ENCODE measurements at regions not wholly inside any gene's neighbourhood (a gene's known extent, or its start where the extent isn't known, plus 50 kb on each side); places are given as distances from the start of the nearest gene placed in this dataset.
"Not testable (repeated sequence)": the region's sequence is repeated elsewhere in the genome, so short reads cannot be mapped to it uniquely, and the experiment has no call there.

DNA sequence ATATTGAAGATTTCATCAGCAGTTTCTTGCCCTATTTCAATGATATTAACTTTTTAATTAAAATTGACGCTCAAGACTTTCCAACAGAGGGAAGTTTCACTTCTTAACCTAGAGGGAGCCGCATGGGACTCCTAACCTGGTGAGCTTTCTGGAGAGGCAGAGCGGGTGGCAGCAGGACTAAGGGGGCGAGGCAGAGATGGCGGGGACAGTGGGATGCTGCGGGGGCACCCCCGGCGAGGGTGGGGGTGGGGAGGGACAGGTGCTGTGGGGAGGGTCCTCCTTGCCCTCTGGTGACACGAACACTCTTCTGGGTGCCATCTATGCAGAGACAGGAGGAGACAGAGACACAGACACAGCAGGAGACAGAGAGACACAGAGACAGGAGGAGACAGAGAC is 104.4 kb downstream of the ADRA2C start:
- H3K36me3 Mint-ChIP-seq (ENCODE audit: low read depth): no peaks in the 10 kb centered on the region
- H3K4me1 Mint-ChIP-seq: peaks cover 3% of the 10 kb centered on the region
- H3K27ac Mint-ChIP-seq: no peak overlapping the region
- no peaks in the 10 kb centered on the region for H3K9me3 Mint-ChIP-seq
- CTCF ChIA-PET: no interaction called here
- H3K27me3 Mint-ChIP-seq: peaks cover 28% of the 10 kb centered on the region
- POLR2A ChIA-PET: no interaction called here
- no peak for DNase-seq
- H3K4me3 Mint-ChIP-seq: no peak overlapping the region

GRCh38 chr4:3871181-3871852 is 105.1 kb downstream of the ADRA2C start:
- Mint-ChIP-seq H3K4me1 (peaks cover 3% of the 10 kb centered on the region), H3K27ac (no peak overlapping the region), H3K4me3 (no peak overlapping the region), H3K36me3 (ENCODE audit: low read depth) (no peaks in the 10 kb centered on the region), H3K27me3 (peaks cover 28% of the 10 kb centered on the region), H3K9me3 (no peaks in the 10 kb centered on the region)
- POLR2A ChIA-PET: no interaction called here
- DNase-seq: no peak
- CTCF ChIA-PET: interaction anchor here (1.0 kb wide), 1 partner anchor 10 kb away, joined by 3 read pairs; no protein-coding TSS in a partner anchor

GRCh38 chr4:3871881-3872833 is 106.0 kb downstream of the ADRA2C start:
- POLR2A ChIA-PET: no interaction called here
- peaks cover 31% of the 10 kb centered on the region for H3K27me3 Mint-ChIP-seq
- no peaks in the 10 kb centered on the region for H3K36me3 Mint-ChIP-seq (ENCODE audit: low read depth)
- peaks cover 3% of the 10 kb centered on the region for H3K4me1 Mint-ChIP-seq
- peaks cover under 1% of the 10 kb centered on the region for H3K9me3 Mint-ChIP-seq
- CTCF ChIA-PET: interaction anchor here (1.0 kb wide), 1 partner anchor 9 kb away, joined by 3 read pairs; no protein-coding TSS in a partner anchor
- DNase-seq: no peak
- H3K27ac Mint-ChIP-seq: no peak overlapping the region
- H3K4me3 Mint-ChIP-seq: no peak overlapping the region

DNA sequence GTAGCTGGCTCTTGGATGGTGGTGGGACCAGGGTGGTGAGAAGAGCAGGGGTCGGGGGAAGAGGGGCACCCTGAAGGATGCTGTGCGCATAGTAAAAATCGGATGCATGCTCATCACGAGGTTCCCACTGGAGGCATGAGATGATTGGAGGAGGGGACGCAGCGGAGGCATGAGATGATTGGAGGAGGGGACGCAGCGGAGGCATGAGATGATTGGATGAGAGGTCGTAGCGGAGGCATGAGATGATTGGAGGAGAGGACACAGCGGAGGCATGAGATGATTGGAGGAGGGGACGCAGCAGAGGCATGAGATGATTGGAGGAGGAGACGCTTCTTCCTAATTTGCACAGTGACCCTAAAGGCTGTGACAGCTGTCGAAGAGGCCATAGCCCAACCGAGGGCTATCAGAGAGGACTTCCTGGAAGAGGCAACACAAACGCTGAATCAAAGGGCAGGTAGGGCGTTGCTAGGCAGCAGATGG is 106.7 kb downstream of the ADRA2C start:
- peaks cover 36% of the 10 kb centered on the region for H3K27me3 Mint-ChIP-seq
- H3K4me1 Mint-ChIP-seq: peaks cover 3% of the 10 kb centered on the region
- no peak overlapping the region for H3K27ac Mint-ChIP-seq
- no peak overlapping the region for H3K4me3 Mint-ChIP-seq
- peaks cover 6% of the 10 kb centered on the region for H3K9me3 Mint-ChIP-seq
- H3K36me3 Mint-ChIP-seq (ENCODE audit: low read depth): peaks cover 3% of the 10 kb centered on the region
- ChIA-PET POLR2A (no interaction called here), CTCF (no interaction called here)
- DNase-seq: no peak

DNA sequence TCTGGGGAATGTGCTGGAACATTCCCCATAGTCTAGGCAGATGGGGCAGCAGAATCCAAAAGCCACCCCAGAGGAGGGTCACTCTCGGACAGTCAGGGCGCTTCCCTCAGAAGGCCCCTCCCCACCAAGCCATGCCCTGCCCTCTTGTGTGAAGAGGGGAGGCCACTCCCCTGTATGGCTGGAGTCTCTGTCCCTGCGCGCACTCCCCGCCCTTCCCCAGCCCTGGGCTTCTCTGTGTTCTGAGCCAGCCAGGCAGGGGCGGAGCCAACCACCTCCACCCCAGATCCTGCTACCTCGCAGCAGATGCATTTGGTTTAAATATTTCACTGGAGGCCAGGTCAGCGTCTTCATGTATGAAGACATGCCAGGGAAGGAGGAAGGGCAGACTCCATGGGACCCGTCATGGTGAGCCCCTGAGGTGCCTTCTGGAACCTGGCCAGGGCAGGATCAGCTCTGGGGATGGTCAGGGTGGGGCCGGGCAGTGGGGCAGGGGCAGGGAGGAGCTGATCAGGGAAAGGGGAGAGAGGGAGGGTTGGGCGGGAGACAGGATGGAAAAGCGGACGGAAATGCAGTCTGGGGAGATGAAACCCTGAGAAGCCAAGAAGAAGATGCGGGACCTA is 107.3 kb downstream of the ADRA2C start:
- DNase-seq: no peak
- H3K27ac Mint-ChIP-seq: no peak overlapping the region
- H3K4me3 Mint-ChIP-seq: no peak overlapping the region
- peaks cover 11% of the 10 kb centered on the region for H3K9me3 Mint-ChIP-seq
- CTCF ChIA-PET: no interaction called here
- H3K36me3 Mint-ChIP-seq (ENCODE audit: low read depth): peaks cover 8% of the 10 kb centered on the region
- POLR2A ChIA-PET: no interaction called here
- H3K27me3 Mint-ChIP-seq: peaks cover 42% of the 10 kb centered on the region
- peaks cover 3% of the 10 kb centered on the region for H3K4me1 Mint-ChIP-seq

- Mint-ChIP-seq H3K27ac (no peak overlapping the region), H3K4me3 (no peak overlapping the region), H3K9me3 (peaks cover 12% of the 10 kb centered on the region), H3K4me1 (peaks cover 3% of the 10 kb centered on the region), H3K36me3 (ENCODE audit: low read depth) (peaks cover 8% of the 10 kb centered on the region), H3K27me3 (peaks cover 47% of the 10 kb centered on the region)
- DNase-seq: no peak
- ChIA-PET POLR2A (no interaction called here), CTCF (no interaction called here)
Measured at GRCh38 chr4:3874028-3874415, 107.8 kb downstream of the ADRA2C start.

GRCh38 chr4:3874525-3875110 is 108.4 kb downstream of the ADRA2C start:
- Mint-ChIP-seq H3K27me3 (peaks cover 52% of the 10 kb centered on the region), H3K9me3 (peaks cover 12% of the 10 kb centered on the region), H3K4me3 (no peak overlapping the region), H3K36me3 (ENCODE audit: low read depth) (peaks cover 8% of the 10 kb centered on the region), H3K27ac (no peak overlapping the region), H3K4me1 (peaks cover 9% of the 10 kb centered on the region)
- POLR2A ChIA-PET: no interaction called here
- CTCF ChIA-PET: no interaction called here
- no peak for DNase-seq

GRCh38 chr4:3875466-3875865 is 109.3 kb downstream of the ADRA2C start:
- POLR2A ChIA-PET: no interaction called here
- no peak overlapping the region for H3K4me3 Mint-ChIP-seq
- peaks cover 8% of the 10 kb centered on the region for H3K36me3 Mint-ChIP-seq (ENCODE audit: low read depth)
- H3K4me1 Mint-ChIP-seq: peaks cover 12% of the 10 kb centered on the region
- CTCF ChIA-PET: no interaction called here
- H3K27ac Mint-ChIP-seq: no peak overlapping the region
- peaks cover 12% of the 10 kb centered on the region for H3K9me3 Mint-ChIP-seq
- H3K27me3 Mint-ChIP-seq: peaks cover 51% of the 10 kb centered on the region
- DNase-seq: no peak

GRCh38 chr4:3876057-3876845 is 110.1 kb downstream of the ADRA2C start:
- H3K4me3 Mint-ChIP-seq; DNase-seq; POLR2A ChIA-PET; H3K27ac Mint-ChIP-seq; CTCF ChIA-PET; H3K36me3 Mint-ChIP-seq (ENCODE audit: low read depth): not testable (repeated sequence)
- Mint-ChIP-seq H3K9me3 (peaks cover 12% of the 10 kb centered on the region), H3K27me3 (peaks cover 47% of the 10 kb centered on the region), H3K4me1 (peaks cover 11% of the 10 kb centered on the region)

DNA sequence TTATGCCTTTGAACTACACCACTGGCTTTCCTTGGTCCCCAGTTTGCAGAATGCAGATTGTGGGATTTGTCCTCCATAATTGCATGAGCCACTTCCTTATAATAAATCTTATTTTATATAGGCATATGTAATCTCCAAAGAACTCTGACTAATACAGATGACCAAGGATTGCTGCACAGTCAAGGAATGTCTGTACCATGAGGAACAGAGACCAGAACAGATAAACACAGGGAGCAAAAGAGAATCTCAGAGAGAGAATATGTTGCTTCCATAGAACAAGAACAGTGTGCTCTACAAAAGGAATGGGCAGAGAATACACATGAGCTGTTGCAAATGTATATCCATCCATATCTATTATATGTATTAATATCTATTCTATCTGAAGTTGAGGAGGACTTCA is 111.1 kb downstream of the ADRA2C start:
- H3K36me3 Mint-ChIP-seq (ENCODE audit: low read depth): peaks cover 8% of the 10 kb centered on the region
- POLR2A ChIA-PET: no interaction called here
- H3K27me3 Mint-ChIP-seq: peaks cover 42% of the 10 kb centered on the region
- H3K4me1 Mint-ChIP-seq: peaks cover 11% of the 10 kb centered on the region
- peaks cover 12% of the 10 kb centered on the region for H3K9me3 Mint-ChIP-seq
- H3K4me3 Mint-ChIP-seq: no peak overlapping the region
- CTCF ChIA-PET: no interaction called here
- DNase-seq: no peak
- H3K27ac Mint-ChIP-seq: no peak overlapping the region

GRCh38 chr4:3877868-3878267 is 111.7 kb downstream of the ADRA2C start:
- DNase-seq: no peak
- Mint-ChIP-seq H3K4me3 (no peak overlapping the region), H3K9me3 (peaks cover 12% of the 10 kb centered on the region), H3K4me1 (peaks cover 11% of the 10 kb centered on the region), H3K27me3 (peaks cover 43% of the 10 kb centered on the region), H3K36me3 (ENCODE audit: low read depth) (peaks cover 8% of the 10 kb centered on the region), H3K27ac (no peak overlapping the region)
- ChIA-PET POLR2A (no interaction called here), CTCF (no interaction called here)

- no peak for DNase-seq
- no peak overlapping the region for H3K27ac Mint-ChIP-seq
- peaks cover 39% of the 10 kb centered on the region for H3K27me3 Mint-ChIP-seq
- H3K4me1 Mint-ChIP-seq: peaks cover 11% of the 10 kb centered on the region
- peaks cover 8% of the 10 kb centered on the region for H3K36me3 Mint-ChIP-seq (ENCODE audit: low read depth)
- H3K9me3 Mint-ChIP-seq: peaks cover 12% of the 10 kb centered on the region
- no peak overlapping the region for H3K4me3 Mint-ChIP-seq
- ChIA-PET CTCF (interaction anchor here (0.7 kb wide), 1 partner anchor 348 kb away, joined by 3 read pairs; no protein-coding TSS in a partner anchor), POLR2A (no interaction called here)
Measured at GRCh38 chr4:3878678-3879077, 112.5 kb downstream of the ADRA2C start.
